ENCODE measurements at regions not wholly inside any gene's neighbourhood (a gene's known extent, or its start where the extent isn't known, plus 50 kb on each side); places are given as distances from the start of the nearest gene placed in this dataset.

DNA sequence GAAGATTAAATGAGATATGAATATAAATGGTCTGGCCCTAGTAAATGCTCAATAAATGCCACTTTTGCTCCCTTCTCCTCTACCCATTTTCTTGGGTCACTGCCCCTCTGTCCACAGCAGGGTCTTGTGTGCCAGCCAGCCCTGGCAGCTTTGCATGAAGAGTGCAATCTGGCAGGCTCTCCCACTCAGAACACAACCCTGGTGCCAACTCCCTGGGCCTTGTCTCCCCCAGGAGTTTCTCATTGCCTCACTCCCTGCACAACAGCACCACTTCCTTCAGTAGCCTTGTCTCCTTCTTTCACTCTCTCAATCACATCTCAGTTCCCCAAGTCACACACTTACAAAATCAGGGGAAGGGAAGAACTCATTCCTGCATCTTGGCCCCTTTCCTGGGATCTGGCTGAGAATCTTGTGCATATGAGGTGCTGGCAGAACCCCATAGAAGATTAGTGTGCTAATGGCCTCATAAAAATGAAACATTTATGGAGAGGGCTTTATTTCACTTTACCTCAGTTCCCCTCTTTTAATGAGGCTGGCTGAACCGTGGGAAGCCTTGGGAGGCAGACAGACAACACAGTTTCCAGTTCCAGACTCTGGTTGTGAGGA is 445.9 kb upstream of the PROK2 start:
- Histone ChIP-seq H3K4ac (replicated peaks; ENCODE audit: insufficient read length, low read depth, low read length) (no peak overlapping the region), H3K27me3 (replicated peaks in 1 of 4; ENCODE audit: control insufficient read depth in 3 of 4, extremely low read depth in 1 of 4, insufficient read depth in 3 of 4, low read length in 3 of 4) (no peaks in the 10 kb centered on the region), H3K4me3 (ENCODE audit: extremely low read depth in 1 of 4, insufficient read depth in 2 of 4, low read depth in 3 of 4, low read length in 4 of 4) (no peak overlapping the region), H2BK5ac (ENCODE audit: low read depth, low read length) (no peak overlapping the region), H2BK15ac (ENCODE audit: low read length) (no peak overlapping the region), H2BK120ac (replicated peaks; ENCODE audit: low read depth, low read length) (no peak overlapping the region), H3K79me2 (ENCODE audit: control insufficient read depth in 1 of 2, insufficient read depth in 2 of 2, low read length in 2 of 2) (no peaks in the 10 kb centered on the region), H3K4me2 (ENCODE audit: insufficient read depth in 1 of 2, low read depth in 2 of 2, low read length in 2 of 2) (no peak overlapping the region), H4K91ac (replicated peaks; ENCODE audit: insufficient read length, low read length) (no peak overlapping the region), H2BK20ac (ENCODE audit: low read length) (no peak overlapping the region), H4K5ac (ENCODE audit: insufficient read length, low read depth, low read length) (no peak overlapping the region), H3K23ac (ENCODE audit: insufficient read length) (no peak overlapping the region), H3K56ac (replicated peaks; ENCODE audit: insufficient read length, low read depth, low read length) (no peak overlapping the region), H3K79me1 (ENCODE audit: low read depth, low read length) (no peaks in the 10 kb centered on the region), H3K14ac (ENCODE audit: insufficient read length) (no peak overlapping the region), H3K9me3 (ENCODE audit: insufficient read depth in 2 of 2, low read depth in 1 of 2, low read length in 1 of 2) (peaks cover 0 to 2% of the 10 kb centered on the region in 2 experiments; a peak in 3 of 4 replicates), H3K4me1 (replicated peaks in 1 of 4; ENCODE audit: control insufficient read depth in 3 of 4, insufficient read depth in 4 of 4, low read length in 3 of 4) (no peaks in the 10 kb centered on the region), H3K18ac (ENCODE audit: extremely low read depth, low read length) (no peak overlapping the region), H2AFZ (ENCODE audit: low read length) (no peak overlapping the region), H2AK5ac (ENCODE audit: low read depth, low read length) (no peak overlapping the region), H3K27ac (ENCODE audit: low read depth, low read length) (no peak overlapping the region), H2BK12ac (ENCODE audit: low read depth, low read length) (no peak overlapping the region), H3K23me2 (ENCODE audit: low read depth, low read length) (no peaks in the 10 kb centered on the region; the same call in 1 of the 2 replicates), H4K8ac (ENCODE audit: extremely low read depth, insufficient read depth, low read length) (no peak overlapping the region), H3K9ac (replicated peaks in 1 of 4; ENCODE audit: extremely low read depth in 1 of 4, low read depth in 3 of 4, low read length in 3 of 4) (no peak overlapping the region), H3K36me3 (ENCODE audit: control insufficient read depth in 2 of 4, insufficient read depth in 4 of 4, low read length in 3 of 4) (no peaks in the 10 kb centered on the region), H4K20me1 (replicated peaks in 1 of 2; ENCODE audit: control insufficient read depth in 1 of 2, insufficient read depth in 2 of 2, low read length in 2 of 2) (no peaks in the 10 kb centered on the region)
- CTCF ChIA-PET (ENCODE audit: partially characterized antibody), result interaction anchor here (2.6 kb wide), 1 partner anchor 18 kb away, joined by 9 read pairs; no protein-coding TSS in a partner anchor
- 60% methylated on average over 1 of the region's 1 CpG; no CpG with 5 or more reads in 1 of the 2 experiments for WGBS, 2 experiments (ENCODE audit: extremely low coverage in 1 of 2, insufficient coverage in 1 of 2, insufficient read length in 1 of 2, insufficient replicate concordance in 2 of 2, low coverage in 1 of 2, low lambda C conversion rate in 2 of 2, missing lambda C conversion rate in 1 of 2)
- DNase-seq (ENCODE audit: low read depth in 1 of 2, low spot score in 2 of 2) (no peak), FAIRE-seq (no peak)
- POLR2A ChIA-PET (ENCODE audit: partially characterized antibody), result no interaction called here
- TF ChIP-seq RBBP5 (IDR thresholded peaks at IDR 0.05; ENCODE audit: borderline replicate concordance, low read depth, low read length) (no peak), POU5F1 (IDR thresholded peaks at IDR 0.05; ENCODE audit: low read depth, low read length) (no peak), POLR2AphosphoS5 (IDR thresholded peaks at IDR 0.05; ENCODE audit: low read depth, low read length) (no peak), CREB1 (IDR thresholded peaks at IDR 0.05) (no peak), SIRT6 (IDR thresholded peaks at IDR 0.05; ENCODE audit: low read length) (no peak), RAD21 (IDR thresholded peaks at IDR 0.05 in 1 of 2, conservative IDR thresholded peaks at IDR 0.05 in 1 of 2; ENCODE audit: low read depth in 2 of 2, low read length in 2 of 2) (no peak)
- TF ChIP-seq, protein P1, sequence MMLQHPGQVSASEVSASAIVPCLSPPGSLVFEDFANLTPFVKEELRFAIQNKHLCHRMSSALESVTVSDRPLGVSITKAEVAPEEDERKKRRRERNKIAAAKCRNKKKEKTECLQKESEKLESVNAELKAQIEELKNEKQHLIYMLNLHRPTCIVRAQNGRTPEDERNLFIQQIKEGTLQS (IDR thresholded peaks at IDR 0.05; ENCODE audit: insufficient read depth, low read depth, low read length), result no peak
- TF ChIP-seq, protein P2, sequence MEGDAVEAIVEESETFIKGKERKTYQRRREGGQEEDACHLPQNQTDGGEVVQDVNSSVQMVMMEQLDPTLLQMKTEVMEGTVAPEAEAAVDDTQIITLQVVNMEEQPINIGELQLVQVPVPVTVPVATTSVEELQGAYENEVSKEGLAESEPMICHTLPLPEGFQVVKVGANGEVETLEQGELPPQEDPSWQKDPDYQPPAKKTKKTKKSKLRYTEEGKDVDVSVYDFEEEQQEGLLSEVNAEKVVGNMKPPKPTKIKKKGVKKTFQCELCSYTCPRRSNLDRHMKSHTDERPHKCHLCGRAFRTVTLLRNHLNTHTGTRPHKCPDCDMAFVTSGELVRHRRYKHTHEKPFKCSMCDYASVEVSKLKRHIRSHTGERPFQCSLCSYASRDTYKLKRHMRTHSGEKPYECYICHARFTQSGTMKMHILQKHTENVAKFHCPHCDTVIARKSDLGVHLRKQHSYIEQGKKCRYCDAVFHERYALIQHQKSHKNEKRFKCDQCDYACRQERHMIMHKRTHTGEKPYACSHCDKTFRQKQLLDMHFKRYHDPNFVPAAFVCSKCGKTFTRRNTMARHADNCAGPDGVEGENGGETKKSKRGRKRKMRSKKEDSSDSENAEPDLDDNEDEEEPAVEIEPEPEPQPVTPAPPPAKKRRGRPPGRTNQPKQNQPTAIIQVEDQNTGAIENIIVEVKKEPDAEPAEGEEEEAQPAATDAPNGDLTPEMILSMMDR (IDR thresholded peaks at IDR 0.05; ENCODE audit: control extremely low read depth in 1 of 3, insufficient read depth in 1 of 3, low read depth in 1 of 3, low read length in 3 of 3), result no peak

All from H1 (cell line).